GM12892 (cell line): ENCODE measurements at regions not wholly inside any gene's neighbourhood (a gene's known extent, or its start where the extent isn't known, plus 50 kb on each side); places are given as distances from the start of the nearest gene placed in this dataset.

Experiments
- POLR2A ChIP-seq: IDR thresholded peaks from 2 replicates; pipeline ENCODE4 v1.6.1; 2011; ENCODE audit warnings: low read depth, low read length, control low read depth
- POLR2AphosphoS5 ChIP-seq: IDR thresholded peaks from 2 replicates; pipeline ENCODE4 v1.6.1; 2011; ENCODE audit warnings: low read depth, low read length, control low read depth
- TAF1 ChIP-seq: IDR thresholded peaks from 2 replicates; pipeline ENCODE4 v1.6.1; 2011; ENCODE audit warnings: low read depth, mild to moderate bottlenecking, control low read depth, low read length, borderline replicate concordance

DNA sequence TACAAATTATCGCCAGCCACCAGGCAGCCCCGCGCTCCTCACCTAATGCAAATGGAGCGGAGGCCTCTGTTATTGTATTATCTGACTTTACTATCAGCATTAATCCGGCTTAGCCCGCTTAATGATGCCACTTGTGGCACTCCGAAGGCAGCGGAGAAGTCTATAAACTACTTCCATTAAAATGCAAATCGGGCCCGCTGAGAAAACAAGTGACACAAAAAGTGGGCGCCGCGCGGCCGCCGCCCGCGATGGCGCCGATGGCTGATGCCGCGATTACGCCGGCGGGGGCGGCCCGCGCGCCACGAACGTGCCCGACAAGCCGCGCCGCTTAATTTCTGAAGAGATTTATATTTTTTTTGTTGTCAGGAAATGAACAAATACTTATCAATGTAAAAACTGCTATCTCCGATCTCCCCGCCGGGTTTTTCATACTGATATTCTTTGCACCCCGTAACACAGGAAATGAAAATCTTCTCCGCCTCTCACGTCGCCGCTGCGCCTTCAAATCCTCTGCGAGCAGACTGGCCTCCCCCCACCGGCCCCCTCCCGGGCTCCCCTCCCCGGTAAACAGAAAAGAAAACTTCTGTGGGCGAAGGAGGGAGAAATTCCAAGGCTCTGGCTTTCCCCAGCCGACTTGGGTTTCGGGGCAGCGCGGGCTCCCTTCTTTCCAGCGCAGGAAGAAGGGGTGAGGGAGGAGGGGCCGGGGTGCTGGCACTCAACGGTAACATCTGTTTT lies 221.8 kb downstream of the INSIG2 start:
- no peak for TF ChIP-seq POLR2A
- TF ChIP-seq TAF1 = no peak
- TF ChIP-seq POLR2AphosphoS5 = no peak
